ENCODE measurements at regions not wholly inside any gene's neighbourhood (a gene's known extent, or its start where the extent isn't known, plus 50 kb on each side); places are given as distances from the start of the nearest gene placed in this dataset.

DNA sequence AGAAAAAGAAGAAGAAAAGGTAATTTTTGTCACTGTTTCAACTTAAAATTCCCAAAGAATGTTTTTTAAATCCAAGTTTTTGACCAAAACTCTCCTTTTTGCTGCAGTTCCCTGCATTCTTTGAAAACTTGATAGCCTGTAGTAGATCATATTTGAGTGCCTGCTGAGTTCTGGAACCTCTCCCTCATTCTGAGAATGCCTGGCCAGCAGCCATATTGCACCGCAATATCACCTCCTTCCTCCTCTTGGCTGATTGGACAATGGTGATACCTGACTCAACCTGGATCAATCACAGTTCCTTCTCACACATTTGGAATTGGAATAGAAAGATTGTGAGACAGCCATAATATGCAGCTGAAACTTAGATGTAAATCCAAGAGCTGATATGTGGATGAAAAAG, 97.6 kb upstream of the GAP43 start:
- no peak for DNase-seq (ENCODE audit: low spot score)

DNA sequence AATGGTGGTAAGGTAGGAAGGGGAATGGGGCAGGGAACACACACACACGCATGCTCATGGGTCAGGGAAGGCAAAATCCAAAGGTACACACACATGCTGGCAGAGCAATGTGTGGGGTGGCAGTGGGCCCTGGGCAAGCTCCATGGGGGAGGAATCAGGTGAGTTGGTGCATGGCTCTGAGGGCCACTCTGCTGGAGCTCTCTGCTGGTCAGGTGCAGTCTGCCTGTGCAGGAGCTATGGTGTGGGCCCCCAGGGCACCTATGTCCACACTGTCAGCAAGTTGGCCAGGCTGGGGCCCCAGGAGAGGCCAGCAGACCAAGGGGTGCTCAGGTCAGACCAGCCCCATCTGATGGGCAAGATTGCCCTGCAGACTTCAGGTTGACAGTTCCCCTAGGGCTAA, 90.1 kb upstream of the GAP43 start:
- DNase-seq (ENCODE audit: low spot score): no peak

DNA sequence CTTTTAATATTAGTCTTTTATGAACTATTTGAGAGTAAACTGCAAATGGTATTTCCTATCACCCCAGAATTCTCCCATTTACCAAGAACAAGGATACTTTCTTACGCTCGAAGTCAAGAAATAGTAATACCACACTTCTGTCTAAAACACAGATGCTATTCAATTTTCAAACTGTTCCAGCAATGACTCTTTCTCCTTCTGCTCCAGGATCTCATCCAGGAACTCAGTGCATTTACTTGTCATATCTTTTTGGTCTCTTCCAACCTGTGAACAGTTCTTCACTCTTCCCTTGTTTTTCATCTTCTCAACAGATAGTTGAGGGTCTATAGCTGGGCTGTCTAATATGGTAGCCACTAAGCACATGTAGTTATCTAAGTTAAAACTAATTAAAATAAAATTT, 87.1 kb upstream of the GAP43 start:
- no peak for DNase-seq (ENCODE audit: low spot score)

DNA sequence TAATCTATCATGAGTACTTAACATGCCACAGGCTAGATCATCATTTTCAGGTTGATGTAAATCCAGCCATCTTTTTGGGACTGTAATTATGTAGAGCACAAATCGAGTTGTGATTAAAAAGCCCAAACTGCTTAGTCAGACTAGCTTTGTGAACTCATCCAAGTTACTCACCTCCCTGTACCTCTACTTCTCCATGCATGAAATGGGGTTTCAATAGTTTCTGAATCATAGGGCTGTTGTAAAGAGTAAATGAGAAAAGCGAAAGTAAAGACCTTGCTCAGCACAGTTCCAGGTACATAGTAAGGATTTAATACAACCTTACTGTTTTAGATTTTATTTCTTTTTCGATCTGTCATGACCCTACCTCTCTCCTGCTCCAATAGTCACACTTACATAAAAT, 85.6 kb upstream of the GAP43 start:
- no peak for DNase-seq (ENCODE audit: low spot score)

DNA sequence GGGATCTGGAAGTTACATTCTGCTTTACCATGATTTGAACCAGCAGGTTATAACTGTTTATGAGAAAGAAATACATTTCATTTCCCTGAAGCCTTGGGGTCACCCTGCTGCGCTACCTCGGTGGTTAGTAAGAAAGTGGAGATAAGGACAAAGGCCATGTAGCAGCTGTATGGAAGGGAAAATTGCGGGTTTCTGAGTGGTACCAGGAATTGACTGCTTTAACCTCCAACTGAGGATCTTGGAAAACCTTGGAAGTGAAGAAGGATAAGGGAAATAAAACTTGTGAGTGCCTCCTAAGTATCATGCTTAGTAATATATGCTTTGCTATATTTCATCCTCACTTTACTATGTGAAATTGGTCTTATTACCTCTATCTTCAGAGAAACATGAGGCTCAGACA, 76.1 kb upstream of the GAP43 start:
- no peak for DNase-seq (ENCODE audit: low spot score)

DNA sequence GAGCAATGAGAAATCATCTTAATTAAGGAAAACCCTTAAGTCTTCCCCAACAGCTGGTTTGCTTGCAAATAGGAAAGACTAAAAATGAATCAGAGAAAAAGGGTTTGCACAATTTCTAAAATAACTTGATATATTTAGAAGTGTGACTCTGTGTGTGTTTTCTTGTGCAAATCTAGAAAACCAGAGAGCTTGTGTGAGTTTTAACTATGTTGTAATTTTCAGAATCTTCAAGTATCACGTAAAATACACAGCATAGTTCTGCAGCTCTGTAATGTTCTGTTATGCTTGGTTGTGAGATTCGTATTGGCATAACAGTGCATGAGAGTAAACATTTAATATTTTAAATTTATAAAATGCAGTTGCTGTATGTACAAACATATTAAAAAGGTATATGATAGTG, 74.7 kb upstream of the GAP43 start:
- no peak for DNase-seq (ENCODE audit: low spot score)

DNA sequence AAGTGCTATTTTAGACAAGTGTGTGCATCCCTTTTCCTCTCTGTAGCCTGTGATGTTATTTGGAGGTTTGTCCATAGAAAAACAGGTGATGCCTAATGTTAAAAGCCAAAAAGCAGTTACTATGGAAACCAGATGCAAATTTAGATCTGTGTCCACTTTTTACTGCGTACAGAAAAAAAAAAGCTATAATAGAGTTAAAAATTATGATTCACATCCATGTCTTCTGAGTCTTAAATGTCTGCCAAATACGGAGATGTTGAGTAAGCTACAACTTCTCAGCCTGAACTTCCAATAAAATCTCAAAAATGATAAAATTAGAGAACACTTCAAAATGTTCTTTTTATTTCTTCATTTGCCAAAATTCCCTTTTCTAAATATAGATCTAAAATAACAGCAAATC, 74.2 kb upstream of the GAP43 start:
- no peak for DNase-seq (ENCODE audit: low spot score)

DNA sequence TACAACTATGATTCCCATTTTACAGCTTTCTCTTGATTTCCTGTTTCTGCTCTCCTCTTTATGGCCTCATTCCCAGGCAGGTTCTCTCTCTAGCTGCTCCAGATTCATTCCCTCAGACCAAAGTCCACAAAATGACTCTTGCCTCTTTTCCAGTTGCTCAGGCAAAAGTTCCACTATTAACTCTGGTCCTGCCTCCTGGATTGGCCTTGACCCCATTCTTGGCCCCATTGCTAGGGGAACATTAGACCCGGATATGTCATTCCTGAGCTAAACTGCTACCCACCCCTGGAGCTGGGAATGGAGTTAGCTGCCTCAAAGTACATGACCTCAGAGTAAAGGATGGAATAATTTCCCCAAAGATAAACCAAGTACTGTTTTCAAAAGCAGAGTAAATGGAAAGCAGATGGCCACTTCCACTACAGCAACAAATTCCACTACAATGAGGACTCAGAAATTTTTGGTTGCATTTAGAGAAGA, 73.0 kb upstream of the GAP43 start:
- DNase-seq (ENCODE audit: low spot score): no peak

DNA sequence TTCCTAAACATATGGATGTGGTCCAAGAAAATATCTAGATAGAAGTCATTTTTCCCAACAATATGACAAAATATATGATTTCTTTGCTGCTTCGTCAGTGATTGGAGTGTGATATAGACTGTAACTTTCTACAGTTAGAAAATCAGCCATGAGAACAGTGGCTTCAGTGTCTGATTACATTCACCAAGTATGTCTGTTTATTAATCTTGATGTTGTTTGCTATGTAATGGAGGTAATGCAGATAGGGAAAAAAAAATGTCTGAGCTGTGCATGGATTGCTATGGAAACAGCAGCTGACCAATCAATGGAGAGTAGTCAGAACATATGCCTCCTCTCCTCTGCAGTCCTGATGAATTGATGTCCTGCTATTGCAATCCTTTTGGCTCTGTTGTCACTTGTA, 72.3 kb upstream of the GAP43 start:
- DNase-seq (ENCODE audit: low spot score): no peak

DNA sequence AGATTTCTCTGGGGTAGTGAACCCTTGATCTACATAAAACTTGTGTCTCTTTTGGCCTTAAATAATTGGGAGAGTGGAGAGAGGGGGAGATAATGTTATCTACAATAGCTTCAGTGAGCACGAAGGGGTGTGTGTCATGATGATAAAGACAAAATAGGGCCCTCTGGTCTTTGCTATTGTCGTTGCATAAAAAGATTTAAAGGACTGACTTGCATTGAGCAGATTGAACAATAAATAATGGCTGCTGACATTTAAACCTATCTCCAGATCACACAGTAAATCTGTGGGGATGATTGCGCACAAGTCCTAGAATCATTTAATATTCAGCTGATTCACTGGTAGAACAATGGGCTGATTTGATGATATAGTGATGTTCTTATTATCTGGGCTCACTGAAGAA, 71.3 kb upstream of the GAP43 start:
- no peak for DNase-seq (ENCODE audit: low spot score)

DNA sequence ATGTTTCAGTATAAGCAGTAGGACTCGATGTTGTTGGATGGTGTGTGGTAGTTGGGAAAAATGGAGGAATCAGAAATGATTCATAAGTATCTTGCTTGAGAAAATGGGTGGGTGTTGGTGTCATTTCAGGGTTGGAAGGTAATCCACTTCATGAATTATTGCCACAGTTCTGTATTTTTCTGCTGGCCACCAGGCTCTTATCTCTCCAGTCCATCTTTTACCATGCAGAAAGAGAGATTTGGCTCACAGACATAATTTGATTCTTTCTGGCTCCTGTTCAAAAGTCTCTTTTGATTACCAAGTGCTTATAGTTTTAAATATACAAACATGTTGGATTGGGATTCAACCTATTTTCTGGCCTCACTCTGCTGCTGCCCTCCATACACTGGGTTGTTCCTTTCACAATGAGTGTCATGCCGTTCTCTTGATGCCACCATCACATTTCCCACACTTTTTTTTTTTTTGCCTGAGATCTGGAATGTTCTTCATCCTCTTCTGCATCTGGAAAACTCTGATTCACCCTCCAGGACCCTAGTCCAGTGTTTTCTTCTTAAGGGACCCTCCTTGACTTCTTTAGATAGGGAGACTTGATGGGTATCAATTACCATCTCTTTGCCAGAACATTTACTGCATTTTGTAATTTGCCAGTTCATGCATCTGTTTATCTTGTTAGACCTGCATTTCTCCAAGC, 69.4 kb upstream of the GAP43 start:
- DNase-seq (ENCODE audit: low spot score): no peak

DNA sequence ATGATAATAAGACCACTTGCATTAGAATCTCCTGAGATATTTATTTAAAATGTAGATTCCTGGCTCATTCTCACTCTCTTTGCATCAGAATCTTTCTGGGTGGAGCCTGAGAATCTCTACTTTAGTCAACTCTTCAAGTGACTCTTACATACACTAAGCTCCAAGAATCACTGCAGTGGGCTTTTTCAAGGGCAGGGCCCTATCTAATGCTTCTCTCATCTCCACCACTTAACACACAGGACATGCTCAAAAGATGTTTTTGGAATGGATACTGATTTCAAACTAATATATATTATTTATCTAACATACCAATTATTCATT, 68.9 kb upstream of the GAP43 start:
- no peak for DNase-seq (ENCODE audit: low spot score)

DNA sequence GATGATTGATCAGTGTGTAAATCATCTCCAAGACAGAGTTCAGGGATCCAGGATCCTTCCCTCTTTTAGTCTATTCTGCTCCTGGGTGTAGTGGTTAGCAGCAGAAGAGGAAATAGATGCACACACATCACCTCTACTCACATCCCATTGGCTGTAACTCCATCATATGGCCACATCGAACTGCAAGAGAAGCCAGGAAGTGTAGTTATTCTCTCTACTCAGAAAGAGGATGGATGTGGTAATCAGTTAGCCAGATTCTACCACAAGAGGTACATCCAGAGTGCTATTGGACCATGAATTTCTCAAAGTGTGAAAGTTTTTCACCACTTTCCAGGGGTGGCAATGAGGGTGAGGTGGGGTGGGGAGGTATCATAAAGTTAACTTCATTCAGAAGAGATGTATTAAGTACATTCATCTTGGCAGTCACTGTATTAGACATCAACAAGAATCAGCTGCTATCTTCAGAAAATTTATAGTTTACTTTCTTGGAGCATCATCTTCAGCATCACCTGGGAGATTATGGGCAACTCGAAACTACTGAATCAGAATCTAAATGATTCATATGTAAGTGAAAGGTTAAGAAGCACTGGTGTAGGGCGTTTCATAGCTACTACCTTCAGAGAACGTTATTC, 60.6 kb upstream of the GAP43 start:
- no peak for DNase-seq (ENCODE audit: low spot score)

DNA sequence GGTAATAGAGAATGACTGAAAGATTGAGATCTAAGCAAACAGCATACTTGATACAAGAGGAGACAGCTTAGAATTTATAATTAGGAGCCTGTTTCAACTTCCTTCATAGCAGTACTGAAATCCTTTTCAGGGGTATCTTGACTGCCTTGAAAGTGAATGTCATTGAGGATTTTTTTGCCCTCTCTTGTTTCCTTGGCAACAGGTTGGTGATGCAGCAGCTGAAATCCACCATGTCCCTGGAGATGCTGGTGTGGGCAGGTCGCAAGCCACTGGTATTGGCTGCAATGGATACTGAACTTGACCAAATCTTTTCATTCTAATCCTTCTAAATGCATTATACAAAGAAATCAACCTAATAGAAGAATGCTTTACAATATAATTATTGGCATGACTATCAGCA, 59.3 kb upstream of the GAP43 start:
- DNase-seq (ENCODE audit: low spot score): no peak

DNA sequence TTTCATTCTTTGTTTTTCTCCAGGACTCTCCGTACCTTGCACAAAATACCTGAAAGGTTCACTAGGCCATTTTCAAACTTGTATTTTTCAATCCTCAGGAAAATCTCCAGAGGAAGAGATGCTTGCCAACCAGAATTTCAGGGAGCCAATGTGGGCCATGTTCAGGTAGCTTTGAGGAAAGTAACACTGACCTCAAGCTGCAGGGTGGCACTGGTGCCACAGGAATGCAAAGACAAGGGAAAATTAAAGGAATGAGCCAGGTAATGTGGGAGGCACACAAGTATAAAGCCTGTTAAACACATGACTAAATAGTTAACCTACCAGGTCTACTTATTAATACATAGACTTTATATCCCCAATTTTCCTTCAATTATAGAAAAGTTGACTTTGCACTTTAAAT, 51.9 kb upstream of the GAP43 start:
- no peak for DNase-seq (ENCODE audit: low spot score)

Data from AG08396 (cell line).